Hematopoietic multipotent progenitor cell treated with erythropoietin and hydrocortisone succinate and interleukin-3 and kit ligand, for 4 days (in vitro differentiated cells): ENCODE measurements at regions not wholly inside any gene's neighbourhood (a gene's known extent, or its start where the extent isn't known, plus 50 kb on each side); places are given as distances from the start of the nearest gene placed in this dataset.
"Not testable (repeated sequence)": the region's sequence is repeated elsewhere in the genome, so short reads cannot be mapped to it uniquely, and the experiment has no call there.

Source experiments
- DNase-seq: peaks from one replicate; pipeline ENCODE4 v3.0.0-alpha.2; 2015

DNA sequence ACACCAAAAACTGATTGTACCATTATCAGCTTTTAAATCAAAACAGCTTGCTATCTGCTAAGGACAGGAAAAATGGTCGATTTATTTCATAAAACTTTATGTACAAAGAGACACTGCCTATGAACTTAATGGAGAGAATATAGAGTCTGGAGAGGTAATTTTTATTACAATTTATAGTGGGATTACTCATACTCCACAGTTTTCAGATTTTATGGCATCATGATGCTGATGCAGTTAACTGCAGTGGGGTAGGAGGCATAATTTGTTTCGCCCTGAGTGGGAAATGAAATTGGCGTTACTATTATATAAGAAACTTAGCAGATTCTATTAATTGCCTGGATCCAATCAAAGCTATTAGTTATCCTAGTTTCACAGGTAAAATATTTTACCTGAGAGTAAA lies 301.4 kb downstream of the KLF12 start:
- DNase-seq: no peak

DNA sequence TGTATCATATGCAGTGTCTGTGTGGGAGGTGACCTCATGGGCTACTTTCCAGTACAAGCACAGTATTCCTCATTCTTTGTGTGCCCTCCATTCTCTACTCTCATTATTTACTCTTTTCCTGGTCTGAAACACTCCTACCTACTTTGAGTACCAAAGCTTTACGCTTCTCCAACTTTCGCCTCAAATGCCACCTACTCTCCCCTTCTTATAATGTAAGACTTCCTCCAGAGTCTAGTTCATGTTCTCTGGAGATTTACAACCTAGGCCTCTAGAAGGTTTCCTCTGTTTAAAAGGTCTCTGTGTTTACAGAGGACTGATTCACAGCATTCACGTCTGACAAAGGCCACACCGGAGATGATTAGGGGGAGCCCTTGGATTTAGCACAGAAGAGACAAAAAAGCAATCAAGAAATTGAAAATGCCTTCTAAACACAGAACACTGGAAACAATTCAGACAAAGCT lies 302.0 kb downstream of the KLF12 start:
- no peak for DNase-seq

DNA sequence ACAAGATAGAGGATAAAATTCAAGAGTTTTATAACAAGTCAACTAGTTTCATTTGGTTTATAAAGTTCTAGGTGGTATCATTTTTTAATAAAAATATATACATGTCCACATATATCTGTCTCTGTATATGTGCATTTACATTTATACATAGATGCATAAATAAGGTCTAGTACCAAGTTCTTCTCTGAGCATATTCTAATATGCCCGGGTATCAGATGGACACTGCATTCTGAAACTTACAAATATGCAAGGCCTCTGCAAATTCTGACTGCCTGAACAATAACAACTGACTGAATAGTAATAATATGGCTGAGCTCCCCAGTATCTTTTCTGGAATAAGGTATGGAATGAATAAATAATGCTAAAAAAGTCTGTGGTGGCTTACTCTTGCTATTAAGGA lies 304.8 kb downstream of the KLF12 start:
- no peak for DNase-seq

DNA sequence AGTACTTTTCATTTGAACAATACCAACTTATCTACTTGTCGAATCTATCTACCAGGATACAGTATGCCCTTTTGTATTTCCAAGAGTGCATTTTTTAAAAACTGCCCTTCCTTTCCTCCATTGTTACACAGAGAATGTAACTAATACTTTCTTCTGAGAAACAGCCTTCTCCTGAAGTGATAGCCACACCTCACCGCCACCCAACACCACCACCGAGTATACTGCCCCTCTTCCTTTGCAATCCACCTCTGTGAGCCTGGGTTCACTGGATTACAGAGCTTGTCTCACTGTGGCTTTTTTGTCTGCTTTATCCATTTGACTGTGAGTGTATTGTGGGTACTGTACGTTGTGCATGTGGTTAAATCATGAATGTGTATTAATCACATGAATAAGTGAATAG lies 305.4 kb downstream of the KLF12 start:
- DNase-seq: peak; percentile 18

DNA sequence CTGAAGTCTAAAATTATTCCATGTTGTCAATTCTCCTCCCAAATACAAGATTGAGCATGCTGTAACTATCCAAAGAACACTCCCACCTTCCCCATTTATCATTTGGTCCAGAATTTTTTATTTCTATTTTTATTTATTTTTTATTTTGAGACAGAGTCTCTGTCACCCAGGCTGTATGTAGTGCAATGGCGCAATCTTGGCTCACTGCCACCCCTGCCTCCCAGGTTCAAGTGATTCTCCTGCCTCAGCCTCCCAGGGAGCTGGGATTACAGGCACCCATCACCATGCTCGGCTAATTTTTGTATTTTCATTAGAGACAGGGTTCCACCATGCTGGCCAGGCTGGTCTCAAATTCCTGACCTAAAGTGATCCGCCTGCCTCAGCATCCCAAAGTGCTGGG lies 306.8 kb downstream of the KLF12 start:
- no peak for DNase-seq

DNA sequence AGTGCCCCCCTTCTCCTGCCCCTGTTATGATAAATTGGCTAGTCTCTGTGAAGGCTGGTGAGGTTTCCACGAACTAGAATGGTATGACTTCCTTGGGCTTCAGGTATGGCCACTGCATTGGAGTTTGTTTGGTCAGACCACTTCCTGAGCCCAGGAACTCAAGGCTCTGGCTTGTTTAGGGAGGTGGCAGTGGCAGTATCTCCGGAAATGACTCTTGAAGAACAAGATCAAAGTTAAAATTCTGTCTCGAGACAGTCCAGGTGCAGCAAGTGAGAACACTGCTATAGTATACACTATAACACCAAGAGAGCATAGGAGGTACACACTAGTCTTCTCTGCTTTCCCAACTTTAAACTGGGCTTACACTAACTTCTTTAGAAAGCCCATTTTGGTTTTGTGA lies 309.1 kb downstream of the KLF12 start:
- no peak for DNase-seq

DNA sequence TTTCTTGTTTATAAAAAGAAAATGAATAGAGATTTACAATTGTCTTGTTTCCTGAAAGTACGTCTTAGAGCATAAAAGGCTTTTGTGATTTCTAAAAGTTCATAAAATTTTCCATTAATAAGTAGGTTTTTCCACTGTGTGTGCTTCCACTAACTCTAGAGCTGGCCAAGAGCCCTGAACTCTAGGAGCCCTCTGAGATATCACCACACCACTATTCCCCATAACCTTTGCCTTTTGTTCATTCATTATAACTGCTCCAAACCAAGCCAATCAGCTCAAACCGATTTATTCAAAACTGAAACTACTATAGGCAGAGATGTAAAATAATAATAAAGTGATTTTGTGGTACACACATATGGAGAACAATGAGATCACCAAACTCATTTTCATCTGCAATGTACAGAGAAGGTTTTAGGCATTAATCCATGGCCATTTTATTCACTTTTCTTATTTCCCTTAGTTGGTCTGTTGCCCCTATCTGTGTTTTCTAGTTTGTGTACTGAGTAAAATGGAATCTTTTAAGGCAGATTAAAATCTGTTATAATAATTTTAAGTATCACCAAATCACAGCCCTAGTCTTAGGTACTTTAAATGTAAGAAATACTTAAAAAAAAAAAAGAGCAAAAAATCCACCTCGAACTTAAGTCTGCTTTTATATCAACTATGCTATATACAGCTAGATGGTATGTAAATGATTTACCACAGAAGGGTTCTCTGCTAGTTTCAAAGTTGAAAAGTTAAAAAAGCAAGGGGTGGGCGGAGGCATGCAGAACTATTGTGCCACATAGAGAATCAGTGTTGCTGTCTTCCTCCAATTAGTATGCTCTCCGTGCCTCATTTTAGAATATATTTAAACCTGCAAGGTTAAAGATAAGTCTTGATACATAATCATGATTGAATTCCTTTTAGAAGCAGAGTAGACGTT lies 311.3 kb downstream of the KLF12 start:
- no peak for DNase-seq

DNA sequence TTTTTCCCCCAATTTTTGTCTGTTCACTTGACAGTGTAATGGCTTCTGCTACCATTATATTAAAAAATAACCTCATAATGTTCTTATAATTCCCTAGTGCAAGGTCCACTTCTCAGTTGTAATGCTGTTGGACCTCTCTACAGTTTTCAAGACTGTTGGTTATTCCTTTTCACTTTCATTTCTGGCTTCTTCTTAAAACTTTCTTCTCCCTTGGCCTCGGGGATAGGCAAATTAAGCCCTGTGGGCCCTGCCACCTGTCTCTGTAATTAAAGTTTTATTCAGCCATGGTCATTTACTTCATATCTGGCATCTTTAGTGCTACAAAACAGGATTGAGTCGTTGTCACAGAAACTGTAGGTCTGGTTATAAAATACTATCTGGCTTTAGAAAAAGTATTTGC lies 313.5 kb downstream of the KLF12 start:
- DNase-seq: no peak

DNA sequence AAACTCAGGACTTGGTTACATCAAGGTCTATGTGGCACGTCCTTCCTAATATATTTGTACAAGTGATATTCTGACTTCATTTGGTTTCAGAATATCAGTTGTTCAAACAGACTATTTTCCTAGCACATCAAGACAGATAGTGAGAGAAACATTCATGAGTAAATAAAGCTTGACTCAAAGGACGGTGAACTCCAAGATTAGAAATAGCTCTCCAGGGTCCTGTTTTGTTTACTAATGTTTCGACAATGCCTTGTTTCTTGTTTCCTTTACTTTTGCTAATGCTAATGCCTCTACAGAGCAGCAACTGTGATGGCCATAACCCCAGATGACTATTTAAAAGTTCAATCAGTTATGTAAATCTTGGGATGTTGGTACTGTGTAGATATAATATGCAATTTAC lies 313.9 kb downstream of the KLF12 start:
- no peak for DNase-seq

DNA sequence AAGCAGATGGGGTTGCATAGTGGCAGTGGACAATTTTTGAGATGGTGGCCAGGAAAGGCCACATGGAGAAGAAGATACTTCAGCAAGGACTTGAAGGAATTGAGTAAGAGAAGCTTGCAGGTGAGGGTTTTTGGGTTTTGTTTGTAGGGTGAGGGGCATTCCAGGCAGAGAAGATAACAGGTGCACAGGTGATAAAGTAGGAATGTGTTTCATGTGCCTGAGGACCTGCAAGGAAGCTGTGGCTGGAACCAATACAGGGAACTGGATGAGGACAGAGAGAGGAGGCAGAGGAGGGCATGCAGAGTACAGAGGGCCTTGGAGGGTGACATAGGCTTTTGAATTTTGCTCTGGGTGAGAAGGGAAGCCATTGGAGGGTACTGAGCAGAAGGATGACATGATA lies 314.5 kb downstream of the KLF12 start:
- DNase-seq: no peak

DNA sequence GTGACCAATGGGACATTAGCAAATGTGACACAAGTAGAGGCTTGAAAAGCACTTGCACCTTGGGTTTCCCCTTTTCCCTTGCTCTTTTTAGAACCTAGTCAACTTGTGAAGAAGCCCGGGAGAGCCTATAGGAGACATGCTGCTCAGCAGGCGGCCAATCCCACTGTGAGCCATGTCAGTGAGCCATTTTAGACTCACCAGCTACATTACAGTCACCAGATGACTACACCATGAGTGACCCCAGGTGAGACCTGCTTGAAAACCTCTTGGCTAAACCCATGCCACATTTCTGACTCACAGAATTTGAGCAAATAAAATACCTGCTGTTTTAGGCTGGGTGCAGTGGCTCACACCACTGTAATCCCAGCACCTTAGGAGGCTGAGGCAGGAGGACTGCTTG lies 317.5 kb downstream of the KLF12 start:
- no peak for DNase-seq

DNA sequence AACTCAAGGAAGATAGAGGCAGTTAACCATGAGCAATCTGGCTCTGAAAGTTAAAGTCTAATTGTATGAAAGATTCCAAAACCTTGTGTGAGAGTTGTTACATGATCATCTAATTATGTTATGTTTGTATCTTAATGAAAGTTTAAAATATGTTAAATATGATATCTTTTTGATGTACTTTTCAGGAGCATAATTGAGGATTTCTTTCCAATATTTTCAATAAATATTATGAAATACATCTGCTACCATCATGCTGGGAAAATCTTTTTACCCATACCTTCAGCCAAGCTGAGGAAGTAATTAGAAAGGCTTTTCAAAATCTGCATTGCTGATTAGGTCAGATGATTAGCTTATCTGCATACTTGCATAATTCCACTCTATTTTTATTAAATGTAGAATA lies 318.4 kb downstream of the KLF12 start:
- DNase-seq: no peak

DNA sequence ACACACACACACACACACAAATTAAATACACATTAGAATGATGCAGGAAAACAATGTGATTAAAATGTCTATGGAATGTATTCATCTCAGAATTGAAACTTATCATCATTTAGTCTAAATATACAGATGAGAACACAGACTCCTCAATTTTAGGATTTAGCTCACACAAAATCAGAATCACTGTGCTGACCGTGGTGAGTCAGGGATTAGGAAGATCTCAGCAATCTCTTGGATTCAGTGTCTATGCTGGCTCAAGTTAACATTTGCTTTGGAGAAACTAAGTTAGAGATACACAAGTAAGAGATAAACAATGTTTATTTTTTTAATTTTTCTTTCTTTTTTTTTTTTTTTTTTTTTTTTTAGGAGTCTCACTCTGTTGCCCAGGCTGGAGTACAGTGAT lies 323.6 kb downstream of the KLF12 start:
- no peak for DNase-seq

DNA sequence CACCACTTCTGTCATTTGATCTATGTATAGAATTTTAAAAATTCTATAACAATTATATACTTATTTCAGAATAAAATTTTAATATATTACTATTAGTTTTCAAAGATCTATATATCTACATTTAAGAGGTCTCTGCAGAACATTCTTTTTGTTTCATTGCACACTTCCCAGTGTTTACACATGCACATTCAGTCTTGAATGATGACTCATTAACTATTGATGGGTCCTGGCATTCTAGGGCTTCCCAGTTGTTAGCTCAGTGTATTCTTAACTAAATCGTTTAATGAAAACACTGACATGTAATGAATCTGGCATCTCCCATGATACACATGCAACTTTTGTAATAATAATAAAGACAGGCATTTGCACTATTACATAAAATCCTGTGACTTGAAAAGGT lies 324.6 kb downstream of the KLF12 start:
- DNase-seq: no peak

DNA sequence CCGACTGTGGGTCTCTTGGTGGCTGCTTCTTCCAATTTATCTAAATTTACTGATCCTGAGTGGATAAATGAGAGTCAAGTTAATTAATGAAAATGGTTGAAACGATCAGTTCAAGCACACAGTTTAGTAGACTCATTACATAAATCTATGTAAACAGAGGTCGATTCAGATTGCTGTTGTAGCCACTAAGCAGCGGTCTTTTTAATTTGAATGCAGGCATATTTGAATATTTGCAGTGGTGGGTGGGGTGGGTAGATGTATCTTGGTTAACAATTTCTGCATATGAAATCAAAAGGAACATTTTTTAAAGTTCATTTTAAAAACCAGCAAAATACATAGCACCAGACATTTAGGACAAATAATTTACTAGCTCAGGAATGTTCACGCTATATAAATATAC lies 325.9 kb downstream of the KLF12 start:
- no peak for DNase-seq

DNA sequence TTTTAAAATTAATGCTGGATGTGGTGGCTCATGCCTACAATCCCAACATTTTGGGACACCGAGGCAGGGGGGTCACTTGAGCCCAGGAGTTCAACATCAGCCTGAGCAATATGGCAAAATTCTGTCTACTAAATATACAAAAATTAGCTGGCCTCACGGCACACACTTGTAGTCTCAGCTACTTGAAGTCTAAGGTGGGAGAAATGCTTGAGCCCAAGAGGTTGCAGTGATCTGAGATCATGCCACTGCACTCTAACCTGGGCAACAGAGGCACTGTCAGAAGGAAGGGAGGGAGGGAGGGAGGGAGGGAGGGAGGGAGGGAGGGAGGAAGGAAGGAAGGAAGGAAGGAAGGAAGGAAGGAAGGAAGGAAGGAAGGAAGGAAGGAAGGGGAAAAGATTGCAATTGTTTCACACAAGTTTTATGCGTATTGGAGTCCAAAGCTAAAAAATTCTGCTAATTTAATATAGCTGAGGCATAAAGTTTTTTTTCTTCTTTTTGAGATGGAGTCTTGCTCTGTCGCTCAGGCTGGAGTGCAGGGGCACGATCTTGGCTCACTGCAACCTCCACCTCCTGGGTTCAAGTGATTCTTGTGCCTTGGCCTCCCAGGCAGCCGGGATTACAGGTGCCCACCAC lies 328.8 kb downstream of the KLF12 start:
- not testable (repeated sequence) for DNase-seq

DNA sequence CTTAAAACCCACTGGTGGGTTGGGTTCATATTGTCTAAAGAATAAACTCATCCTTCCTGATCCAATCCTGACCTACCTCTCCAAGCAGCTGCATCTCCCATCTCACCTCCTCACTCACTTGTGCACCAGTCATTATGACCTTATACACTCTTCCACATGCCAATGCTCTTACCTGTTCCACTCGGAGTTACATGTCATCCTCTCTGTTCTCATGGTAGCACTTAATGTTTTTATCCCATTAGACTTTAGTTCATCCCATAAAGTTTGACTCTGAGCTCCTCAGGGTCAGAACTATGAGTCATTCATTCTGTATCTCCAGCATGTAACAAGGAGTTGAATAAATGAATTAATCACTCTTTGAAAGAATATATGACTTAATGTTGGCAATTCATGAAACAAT lies 330.2 kb downstream of the KLF12 start:
- no peak for DNase-seq

DNA sequence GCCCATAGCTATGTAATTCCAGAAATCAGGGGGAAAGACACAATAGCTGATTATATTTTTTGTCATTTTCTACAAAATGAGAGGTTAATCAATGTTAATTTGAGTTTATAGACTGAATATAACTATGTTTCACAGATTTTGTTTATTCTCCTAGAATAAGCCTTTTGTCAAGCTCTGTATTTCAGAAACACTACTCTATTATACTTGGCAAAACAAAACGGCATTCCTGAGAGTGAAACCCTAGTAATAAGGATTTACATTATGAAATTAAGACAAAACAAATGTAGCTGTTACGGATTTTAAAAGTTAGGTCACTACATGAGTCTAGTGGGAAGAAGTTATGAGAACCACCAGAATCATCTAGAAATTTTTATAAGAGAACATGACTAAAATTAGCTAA lies 334.2 kb downstream of the KLF12 start:
- DNase-seq: no peak

DNA sequence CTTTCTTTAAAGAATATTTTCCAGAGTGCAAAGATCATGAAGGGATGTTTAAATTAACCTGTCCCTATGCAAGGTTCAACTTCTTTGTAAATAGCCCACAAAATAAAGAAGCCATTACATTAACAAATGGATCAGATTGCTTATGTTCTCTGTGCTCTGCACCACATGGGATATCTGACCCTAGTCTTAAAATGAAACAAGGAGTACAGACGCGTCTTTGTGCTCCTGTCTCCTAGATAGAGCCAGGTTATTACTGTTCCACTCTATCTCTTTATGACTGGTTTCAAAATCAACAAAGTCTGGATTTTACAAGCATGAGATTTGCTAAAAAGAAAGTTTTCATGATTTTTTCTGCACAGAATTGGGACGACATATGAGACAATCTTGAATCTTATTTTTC lies 339.4 kb downstream of the KLF12 start:
- DNase-seq: no peak

DNA sequence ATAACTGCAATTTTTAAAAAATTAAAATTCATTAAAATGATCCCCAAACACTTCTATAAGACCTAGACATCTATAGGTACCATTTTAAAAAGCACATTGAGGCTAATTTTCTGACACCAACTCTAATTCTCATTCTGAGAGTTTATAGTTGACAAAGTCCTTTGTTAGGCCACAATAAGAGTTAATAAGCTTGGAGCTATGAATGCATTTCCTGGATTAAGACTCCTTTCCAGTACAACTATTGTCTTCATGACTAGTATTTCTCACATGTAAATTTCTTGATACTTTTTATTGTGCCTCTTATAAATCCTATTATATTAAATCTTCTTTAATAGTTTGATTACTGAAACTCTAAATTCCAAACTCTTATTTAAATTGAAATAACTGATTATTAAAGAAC lies 340.8 kb downstream of the KLF12 start:
- DNase-seq: no peak

DNA sequence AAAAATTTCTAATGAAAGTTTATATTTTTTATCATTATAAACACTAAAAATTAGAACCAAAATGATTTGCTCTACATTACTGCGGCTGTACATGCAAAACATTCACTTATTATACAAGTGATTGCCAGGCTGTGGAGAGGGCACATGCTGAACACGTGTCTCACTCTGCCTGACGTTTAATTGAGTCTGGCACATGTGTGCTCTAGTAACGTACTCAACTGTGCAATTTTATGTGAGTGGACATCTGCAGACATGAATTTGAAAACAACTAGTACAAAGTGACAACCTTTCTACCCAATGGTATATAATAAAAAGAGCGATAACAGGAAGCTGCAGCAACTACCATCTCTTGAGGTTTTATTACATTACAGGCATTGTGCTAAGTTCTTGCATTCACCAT lies 341.4 kb downstream of the KLF12 start:
- DNase-seq: no peak

DNA sequence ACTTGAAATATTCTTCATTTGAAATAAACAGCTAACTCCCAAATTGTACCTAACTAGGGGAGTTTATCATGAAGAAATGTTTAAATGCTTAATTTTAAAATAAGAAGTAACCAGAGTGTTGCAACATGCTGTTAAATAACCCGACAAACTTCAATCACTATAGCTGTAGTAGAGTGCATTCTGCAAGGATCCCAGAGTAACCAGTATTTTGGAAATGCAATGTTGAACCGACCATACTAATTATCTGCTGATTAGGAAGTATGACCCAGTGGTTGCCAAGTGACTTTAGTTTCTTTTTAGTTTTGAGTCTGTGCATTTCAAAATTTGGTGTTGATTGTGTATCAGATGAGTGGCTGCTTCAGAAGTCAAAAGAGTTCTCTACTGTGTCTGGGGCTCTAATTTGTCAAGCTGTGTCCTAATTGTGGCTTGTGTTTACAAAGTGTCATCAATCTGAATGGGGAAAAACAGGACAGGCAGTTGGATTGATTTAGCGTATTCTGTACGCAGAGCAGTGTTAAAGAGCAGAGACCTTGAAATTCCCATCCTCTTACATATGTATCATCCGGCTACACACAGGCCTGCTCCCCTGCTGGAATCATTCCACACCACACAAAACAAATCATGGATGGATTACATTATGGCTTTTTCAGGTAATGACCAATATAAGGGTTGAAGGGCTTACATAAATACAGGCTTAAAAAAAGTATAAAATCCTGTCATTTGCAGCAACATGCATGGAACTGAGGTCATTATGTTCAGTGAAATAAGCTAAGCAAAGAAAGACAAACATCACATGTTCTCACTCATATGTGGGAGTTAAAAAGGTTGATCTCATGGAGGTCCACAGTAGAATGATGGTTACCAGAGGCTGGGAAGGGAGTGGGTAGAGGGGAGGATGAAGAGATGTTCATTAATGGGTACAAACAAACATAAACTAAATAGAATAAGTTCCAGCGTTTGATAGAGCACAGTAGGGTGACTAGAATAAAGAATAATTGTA lies 351.5 kb downstream of the KLF12 start:
- no peak for DNase-seq

DNA sequence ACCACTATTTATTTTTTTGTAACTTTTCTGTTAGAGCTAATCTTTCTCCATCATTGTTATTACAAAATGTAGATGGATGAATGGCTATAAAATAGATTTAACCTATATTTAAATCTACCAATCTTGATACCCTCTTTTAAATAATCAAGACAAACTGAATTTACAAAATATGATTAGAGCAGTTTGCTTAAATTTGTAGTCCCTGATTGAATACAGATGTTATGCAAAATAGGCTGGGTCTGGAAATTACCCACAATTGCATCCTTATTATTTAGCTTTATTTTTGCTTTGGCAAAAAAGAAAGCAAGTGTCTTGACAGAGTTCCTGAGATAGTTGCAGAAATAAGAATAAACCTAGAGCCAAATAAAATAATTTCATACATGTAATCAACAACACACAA lies 352.8 kb downstream of the KLF12 start:
- DNase-seq: no peak
